ENCODE measurements at regions not wholly inside any gene's neighbourhood (a gene's known extent, or its start where the extent isn't known, plus 50 kb on each side); places are given as distances from the start of the nearest gene placed in this dataset.

- DNase-seq (ENCODE audit: low read depth in 2 of 2): no peak
Observed at GRCh38 chr11:28483072-28483867, 375.1 kb downstream of the METTL15 start.

GRCh38 chr11:28482666-28483065 lies 374.5 kb downstream of the METTL15 start:
- DNase-seq (ENCODE audit: low read depth in 2 of 2): no peak

- no peak for DNase-seq (ENCODE audit: low read depth in 2 of 2)
Observed at GRCh38 chr11:28481616-28482480, 373.7 kb downstream of the METTL15 start.

GRCh38 chr11:28480406-28480805 lies 372.2 kb downstream of the METTL15 start:
- DNase-seq (ENCODE audit: low read depth in 2 of 2): no peak

- no peak for DNase-seq (ENCODE audit: low read depth in 2 of 2)
Observed at GRCh38 chr11:28476864-28477263, 368.7 kb downstream of the METTL15 start.

- DNase-seq (ENCODE audit: low read depth in 2 of 2): no peak
Observed at GRCh38 chr11:28476049-28476448, 367.9 kb downstream of the METTL15 start.

GRCh38 chr11:28472904-28473303 lies 364.7 kb downstream of the METTL15 start:
- DNase-seq (ENCODE audit: low read depth in 2 of 2): no peak

- DNase-seq (ENCODE audit: low read depth in 2 of 2): no peak
Observed at GRCh38 chr11:28471537-28471936, 363.3 kb downstream of the METTL15 start.

GRCh38 chr11:28470180-28470579 lies 362.0 kb downstream of the METTL15 start:
- no peak for DNase-seq (ENCODE audit: low read depth in 2 of 2)

GRCh38 chr11:28466506-28466905 lies 358.3 kb downstream of the METTL15 start:
- no peak for DNase-seq (ENCODE audit: low read depth in 2 of 2)

- DNase-seq (ENCODE audit: low read depth in 2 of 2): no peak
Observed at GRCh38 chr11:28464252-28464867, 356.2 kb downstream of the METTL15 start.

GRCh38 chr11:28463826-28464225 lies 355.6 kb downstream of the METTL15 start:
- DNase-seq (ENCODE audit: low read depth in 2 of 2): no peak

GRCh38 chr11:28461846-28462245 lies 353.7 kb downstream of the METTL15 start:
- DNase-seq (ENCODE audit: low read depth in 2 of 2): no peak

- DNase-seq (ENCODE audit: low read depth in 2 of 2): no peak
Observed at GRCh38 chr11:28461338-28461737, 353.1 kb downstream of the METTL15 start.

- no peak for DNase-seq (ENCODE audit: low read depth in 2 of 2)
Observed at GRCh38 chr11:28460348-28460747, 352.2 kb downstream of the METTL15 start.

GRCh38 chr11:28459912-28460311 lies 351.7 kb downstream of the METTL15 start:
- DNase-seq (ENCODE audit: low read depth in 2 of 2): no peak

- DNase-seq (ENCODE audit: low read depth in 2 of 2): no peak
Observed at GRCh38 chr11:28457481-28458065, 349.4 kb downstream of the METTL15 start.

- DNase-seq (ENCODE audit: low read depth in 2 of 2): no peak
Observed at GRCh38 chr11:28448186-28448585, 340.0 kb downstream of the METTL15 start.

- DNase-seq (ENCODE audit: low read depth in 2 of 2): no peak
Observed at GRCh38 chr11:28447226-28447625, 339.0 kb downstream of the METTL15 start.

GRCh38 chr11:28442131-28442530 lies 333.9 kb downstream of the METTL15 start:
- no peak for DNase-seq (ENCODE audit: low read depth in 2 of 2)

- DNase-seq (ENCODE audit: low read depth in 2 of 2): no peak
Observed at GRCh38 chr11:28439403-28439802, 331.2 kb downstream of the METTL15 start.

GRCh38 chr11:28420099-28420498 lies 311.9 kb downstream of the METTL15 start:
- no peak for DNase-seq (ENCODE audit: low read depth in 2 of 2)
